GM12878 (cell line): ENCODE measurements at regions not wholly inside any gene's neighbourhood (a gene's known extent, or its start where the extent isn't known, plus 50 kb on each side); places are given as distances from the start of the nearest gene placed in this dataset.

Experiments used
- ATAC-seq: fragments of 200-7000 bp; cut with Tn5 transposase; 3 replicates; pipeline ENCODE4 v1.9.1; 2020; ENCODE audit warnings: mild to moderate bottlenecking, moderate library complexity
- BruUV-seq: library from RNA; stranded (reverse); fragments of 400-500 nt; replicated peaks from 2 replicates; lab custom pipeline; 2021; lab: Mats Ljungman, UMichigan
- CTCF ChIA-PET: fragments of 300-600 bp; sonication (Branson Sonifier 250); formaldehyde crosslinking; extraction: SDS; loops from one replicate; lab custom pipeline; 2021; ENCODE audit warnings: inconsistent platforms; lab: Yijun Ruan, JAX
- POLR2A ChIA-PET: fragments of 350-600 bp; formaldehyde crosslinking; extraction: SDS; loops from one replicate; lab custom pipeline; 2021; ENCODE audit warnings: inconsistent platforms; lab: Charles Lee
- RAD21 ChIA-PET: fragments of 300-600 bp; sonication (Branson Sonifier 250); formaldehyde crosslinking; loops from one replicate; lab custom pipeline; 2023; ENCODE audit warnings: antibody characterized with exemption; ENCODE audit not compliant: unreplicated experiment; lab: Charles Lee
- SMC1A ChIA-PET: fragments of 300-600 bp; sonication (Branson Sonifier 250); formaldehyde crosslinking; loops from one replicate; lab custom pipeline; 2023; ENCODE audit not compliant: unreplicated experiment, uncharacterized antibody; lab: Charles Lee
- DNase-seq: peaks from one replicate; pipeline ENCODE4 v3.0.0-alpha.2; 2011; ENCODE audit warnings: low read depth, low spot score
- FAIRE-seq: peaks from 3 replicates; lab custom pipeline; 2011; peaks lifted over from hg19 to GRCh38; lab: Jason Lieb, UNC
- H2AFZ ChIP-seq: 2 replicates; pipeline ENCODE4 v1.6.0; 2011; ENCODE audit warnings: low read depth, low read length, control low read depth; ENCODE audit not compliant: control insufficient read depth
- H3K27ac ChIP-seq: 2 replicates; pipeline ENCODE4 v1.5.1; 2011; ENCODE audit warnings: control low read depth; ENCODE audit not compliant: control insufficient read depth, insufficient read depth
- H3K27me3 ChIP-seq, 2 experiments: replicated peaks in 1 of 2; 2 replicates each; pipeline versions ENCODE4 v1.6.0 to v1.6.1; 2011; ENCODE audit warnings: low read length in 1 of 2; ENCODE audit not compliant: control insufficient read depth in 2 of 2, insufficient read depth in 2 of 2
- H3K36me3 ChIP-seq, 2 experiments: 2 replicates each; pipeline ENCODE4 v1.5.1; 2011; ENCODE audit warnings: low read length in 1 of 2; ENCODE audit not compliant: control insufficient read depth in 2 of 2, insufficient read depth in 2 of 2
- H3K4me1 ChIP-seq: 2 replicates; pipeline ENCODE4 v1.6.1; 2011; ENCODE audit warnings: mild to moderate bottlenecking, low read length, moderate library complexity, mixed read lengths; ENCODE audit not compliant: control insufficient read depth, insufficient read depth
- H3K4me2 ChIP-seq: 2 replicates; pipeline ENCODE4 v1.6.0; 2011; ENCODE audit warnings: control low read depth; ENCODE audit not compliant: control insufficient read depth, insufficient read depth
- H3K4me3 ChIP-seq: fragments of 200-600 bp; sonication (generic); 2 replicates; pipeline ENCODE4 v1.5.1; 2016
- H3K79me2 ChIP-seq: 2 replicates; pipeline ENCODE4 v1.6.0; 2011; ENCODE audit warnings: low read length; ENCODE audit not compliant: control insufficient read depth, insufficient read depth
- H3K9ac ChIP-seq: 2 replicates; pipeline ENCODE4 v1.8.0; 2011; ENCODE audit warnings: low read length, control low read depth, mixed read lengths; ENCODE audit not compliant: control insufficient read depth, insufficient read depth
- H3K9me3 ChIP-seq: replicated peaks from 3 replicates; pipeline ENCODE4 v1.5.1; 2011; ENCODE audit warnings: mild to moderate bottlenecking, low read length; ENCODE audit not compliant: control insufficient read depth, insufficient read depth
- H4K20me1 ChIP-seq: 2 replicates; pipeline ENCODE4 v1.6.0; 2011; ENCODE audit not compliant: control insufficient read depth, insufficient read depth
- ATF7 ChIP-seq: fragments of 450-650 bp; IDR thresholded peaks from 2 replicates; pipeline ENCODE4 v1.6.1; 2016; ENCODE audit warnings: low read depth, mild to moderate bottlenecking
- CBX3 ChIP-seq: fragments of 200-600 bp; sonication (generic); IDR thresholded peaks from 2 replicates; pipeline ENCODE4 v1.6.1; 2016; ENCODE audit warnings: low read depth, borderline replicate concordance
- CHD4 ChIP-seq: fragments of 200-600 bp; sonication (generic); IDR thresholded peaks from 2 replicates; pipeline ENCODE4 v1.6.1; 2016; ENCODE audit warnings: mild to moderate bottlenecking
- CREB1 ChIP-seq: IDR thresholded peaks from 2 replicates; pipeline ENCODE4 v1.6.1; 2012; ENCODE audit warnings: low read depth, mild to moderate bottlenecking, inconsistent platforms
- EGR1 ChIP-seq, 2 experiments: IDR thresholded peaks; 1 replicate in 1 of 2; 2 replicates in 1 of 2; pipeline ENCODE4 v1.6.1; 2011 to 2012; ENCODE audit warnings: low read depth in 2 of 2, low read length in 2 of 2, borderline replicate concordance in 1 of 2, mild to moderate bottlenecking in 1 of 2, moderate library complexity in 1 of 2
- KAT2A ChIP-seq: conservative IDR thresholded peaks from 2 replicates; pipeline ENCODE4 v1.6.1; 2011; ENCODE audit warnings: low read depth, low read length; ENCODE audit not compliant: control insufficient read depth
- KDM1A ChIP-seq: fragments of 200-600 bp; sonication (generic); IDR thresholded peaks from 2 replicates; pipeline ENCODE4 v1.6.1; 2016; ENCODE audit warnings: borderline replicate concordance
- KLF5 ChIP-seq: fragments of 450-650 bp; IDR thresholded peaks from 2 replicates; pipeline ENCODE4 v1.6.1; 2014; ENCODE audit warnings: mild to moderate bottlenecking; ENCODE audit not compliant: partially characterized antibody
- MEF2A ChIP-seq: IDR thresholded peaks from 2 replicates; pipeline ENCODE4 v1.6.1; 2011; ENCODE audit warnings: low read depth, mild to moderate bottlenecking, low read length, moderate library complexity; ENCODE audit not compliant: insufficient read depth
- NFYB ChIP-seq: IDR thresholded peaks from 2 replicates; pipeline ENCODE4 v1.6.1; 2011; ENCODE audit warnings: low read depth, mild to moderate bottlenecking, low read length, improper control_type of control experiment, moderate library complexity; ENCODE audit not compliant: insufficient read depth
- NR2F1 ChIP-seq: fragments of 450-650 bp; conservative IDR thresholded peaks from 2 replicates; pipeline ENCODE4 v1.6.1; 2017; ENCODE audit warnings: mild to moderate bottlenecking
- POLR2AphosphoS5 ChIP-seq: IDR thresholded peaks from 2 replicates; pipeline ENCODE4 v1.6.1; 2011; ENCODE audit warnings: mild to moderate bottlenecking, low read length, inconsistent platforms
- STAT1 ChIP-seq: fragments of 450-650 bp; conservative IDR thresholded peaks from 2 replicates; pipeline ENCODE4 v1.6.1; 2014; ENCODE audit warnings: antibody characterized with exemption, mild to moderate bottlenecking
- TAF1 ChIP-seq: IDR thresholded peaks from 2 replicates; pipeline ENCODE4 v1.6.1; 2011; ENCODE audit warnings: mild to moderate bottlenecking, low read depth, low read length, borderline replicate concordance
- WRNIP1 ChIP-seq: IDR thresholded peaks from 2 replicates; pipeline ENCODE4 v1.6.1; 2011; ENCODE audit warnings: low read depth, low read length, improper control_type of control experiment, borderline replicate concordance
- WGBS: methylation state at CpG from one replicate; pipeline ENCODE4 v1.1.6; 2016; ENCODE audit warnings: low lambda C conversion rate; ENCODE audit not compliant: insufficient replicate concordance, insufficient coverage; ENCODE audit errors: missing lambda C conversion rate; 5-methylcytosine and 5-hydroxymethylcytosine counted together
- in situ Hi-C: fragments of 300-500 bp; cut with MboI; formaldehyde crosslinking; loops from 9 replicates; pipeline ENCODE4 v1.14.3; 2018; ENCODE audit warnings: mixed read lengths
- intact Hi-C: fragments of 100-400 bp; cut with micrococcal nuclease; formaldehyde crosslinking; loops from one replicate; pipeline ENCODE4 v1.14.2; 2022; ENCODE audit not compliant: unreplicated experiment
- TF ChIP-seq, protein P1 (sequence below): fragments of 450-650 bp; conservative IDR thresholded peaks from 2 replicates; pipeline ENCODE4 v1.6.1; 2017; ENCODE audit warnings: mild to moderate bottlenecking, moderate library complexity
- TF ChIP-seq, protein P2 (sequence below): IDR thresholded peaks from 2 replicates; pipeline ENCODE4 v1.6.1; 2012; ENCODE audit warnings: improper control_type of control experiment, low read depth, low read length; ENCODE audit not compliant: insufficient replicate concordance

DNA sequence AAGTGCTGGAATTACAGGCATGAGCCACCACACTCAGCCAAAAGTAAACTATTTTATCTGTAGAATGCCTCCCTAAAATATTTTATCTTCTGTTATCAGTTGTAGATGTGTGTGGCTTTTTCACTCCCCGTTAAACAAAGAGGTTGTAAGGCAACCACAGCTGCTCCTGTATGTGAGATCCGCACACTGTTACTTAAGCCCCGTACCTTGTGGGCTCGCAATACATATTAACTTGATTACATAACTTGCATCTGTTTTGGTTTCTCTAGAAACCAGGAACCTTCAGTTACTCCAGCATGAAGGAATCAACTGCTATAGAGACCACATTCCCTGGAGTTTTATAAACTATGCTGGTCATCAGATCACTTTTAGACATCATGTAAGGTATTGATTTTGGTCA lies 420.1 kb upstream of the SLC35B3 start:
- CTCF ChIA-PET, result no interaction called here
- H3K27ac ChIP-seq, result no peak overlapping the region
- no peak for DNase-seq
- ATAC-seq, result no peak
- no TSS peak for BruUV-seq
- no peaks in the 10 kb centered on the region for H3K4me1 ChIP-seq
- POLR2A ChIA-PET, result interaction anchor here (0.6 kb wide), 1 partner anchor 462 kb away, joined by 8 read pairs; no protein-coding TSS in a partner anchor
- in situ Hi-C loops (no loop called here), intact Hi-C loops (no loop called here)
- 54% methylated on average over 4 of the region's 4 CpGs for WGBS
- SMC1A ChIA-PET, result no interaction called here
- H2AFZ ChIP-seq, result no peak overlapping the region
- FAIRE-seq, result no peak
- no peak overlapping the region for H3K9ac ChIP-seq
- RAD21 ChIA-PET, result no interaction called here
- no peak overlapping the region for H3K4me3 ChIP-seq
- H3K27me3 ChIP-seq, result no peaks in the 10 kb centered on the region
- no peaks in the 10 kb centered on the region for H3K79me2 ChIP-seq
- TF ChIP-seq KDM1A, result no peak
- TF ChIP-seq ATF7, result no peak
- no peak for TF ChIP-seq WRNIP1
- no peak for TF ChIP-seq MEF2A
- no peak for TF ChIP-seq CHD4
- TF ChIP-seq POLR2AphosphoS5, result no peak
- TF ChIP-seq NFYB, result no peak
- no peak for TF ChIP-seq TAF1
- TF ChIP-seq CBX3, result no peak
- TF ChIP-seq, protein P1, sequence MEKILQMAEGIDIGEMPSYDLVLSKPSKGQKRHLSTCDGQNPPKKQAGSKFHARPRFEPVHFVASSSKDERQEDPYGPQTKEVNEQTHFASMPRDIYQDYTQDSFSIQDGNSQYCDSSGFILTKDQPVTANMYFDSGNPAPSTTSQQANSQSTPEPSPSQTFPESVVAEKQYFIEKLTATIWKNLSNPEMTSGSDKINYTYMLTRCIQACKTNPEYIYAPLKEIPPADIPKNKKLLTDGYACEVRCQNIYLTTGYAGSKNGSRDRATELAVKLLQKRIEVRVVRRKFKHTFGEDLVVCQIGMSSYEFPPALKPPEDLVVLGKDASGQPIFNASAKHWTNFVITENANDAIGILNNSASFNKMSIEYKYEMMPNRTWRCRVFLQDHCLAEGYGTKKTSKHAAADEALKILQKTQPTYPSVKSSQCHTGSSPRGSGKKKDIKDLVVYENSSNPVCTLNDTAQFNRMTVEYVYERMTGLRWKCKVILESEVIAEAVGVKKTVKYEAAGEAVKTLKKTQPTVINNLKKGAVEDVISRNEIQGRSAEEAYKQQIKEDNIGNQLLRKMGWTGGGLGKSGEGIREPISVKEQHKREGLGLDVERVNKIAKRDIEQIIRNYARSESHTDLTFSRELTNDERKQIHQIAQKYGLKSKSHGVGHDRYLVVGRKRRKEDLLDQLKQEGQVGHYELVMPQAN, result no peak
- no peak for TF ChIP-seq NR2F1
- no peak for TF ChIP-seq KLF5
- TF ChIP-seq STAT1, result no peak
- TF ChIP-seq, protein P2, sequence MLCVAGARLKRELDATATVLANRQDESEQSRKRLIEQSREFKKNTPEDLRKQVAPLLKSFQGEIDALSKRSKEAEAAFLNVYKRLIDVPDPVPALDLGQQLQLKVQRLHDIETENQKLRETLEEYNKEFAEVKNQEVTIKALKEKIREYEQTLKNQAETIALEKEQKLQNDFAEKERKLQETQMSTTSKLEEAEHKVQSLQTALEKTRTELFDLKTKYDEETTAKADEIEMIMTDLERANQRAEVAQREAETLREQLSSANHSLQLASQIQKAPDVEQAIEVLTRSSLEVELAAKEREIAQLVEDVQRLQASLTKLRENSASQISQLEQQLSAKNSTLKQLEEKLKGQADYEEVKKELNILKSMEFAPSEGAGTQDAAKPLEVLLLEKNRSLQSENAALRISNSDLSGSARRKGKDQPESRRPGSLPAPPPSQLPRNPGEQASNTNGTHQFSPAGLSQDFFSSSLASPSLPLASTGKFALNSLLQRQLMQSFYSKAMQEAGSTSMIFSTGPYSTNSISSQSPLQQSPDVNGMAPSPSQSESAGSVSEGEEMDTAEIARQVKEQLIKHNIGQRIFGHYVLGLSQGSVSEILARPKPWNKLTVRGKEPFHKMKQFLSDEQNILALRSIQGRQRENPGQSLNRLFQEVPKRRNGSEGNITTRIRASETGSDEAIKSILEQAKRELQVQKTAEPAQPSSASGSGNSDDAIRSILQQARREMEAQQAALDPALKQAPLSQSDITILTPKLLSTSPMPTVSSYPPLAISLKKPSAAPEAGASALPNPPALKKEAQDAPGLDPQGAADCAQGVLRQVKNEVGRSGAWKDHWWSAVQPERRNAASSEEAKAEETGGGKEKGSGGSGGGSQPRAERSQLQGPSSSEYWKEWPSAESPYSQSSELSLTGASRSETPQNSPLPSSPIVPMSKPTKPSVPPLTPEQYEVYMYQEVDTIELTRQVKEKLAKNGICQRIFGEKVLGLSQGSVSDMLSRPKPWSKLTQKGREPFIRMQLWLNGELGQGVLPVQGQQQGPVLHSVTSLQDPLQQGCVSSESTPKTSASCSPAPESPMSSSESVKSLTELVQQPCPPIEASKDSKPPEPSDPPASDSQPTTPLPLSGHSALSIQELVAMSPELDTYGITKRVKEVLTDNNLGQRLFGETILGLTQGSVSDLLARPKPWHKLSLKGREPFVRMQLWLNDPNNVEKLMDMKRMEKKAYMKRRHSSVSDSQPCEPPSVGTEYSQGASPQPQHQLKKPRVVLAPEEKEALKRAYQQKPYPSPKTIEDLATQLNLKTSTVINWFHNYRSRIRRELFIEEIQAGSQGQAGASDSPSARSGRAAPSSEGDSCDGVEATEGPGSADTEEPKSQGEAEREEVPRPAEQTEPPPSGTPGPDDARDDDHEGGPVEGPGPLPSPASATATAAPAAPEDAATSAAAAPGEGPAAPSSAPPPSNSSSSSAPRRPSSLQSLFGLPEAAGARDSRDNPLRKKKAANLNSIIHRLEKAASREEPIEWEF, result no peak
- TF ChIP-seq CREB1, result no peak
- no peak for TF ChIP-seq KAT2A
- no peak for TF ChIP-seq EGR1 (IDR thresholded peaks at IDR 0.05; ENCODE audit: borderline replicate concordance in 1 of 2, low read depth in 2 of 2, low read length in 2 of 2)
- no peaks in the 10 kb centered on the region for H3K36me3 ChIP-seq
- H3K4me2 ChIP-seq, result no peak overlapping the region
- no peaks in the 10 kb centered on the region for H4K20me1 ChIP-seq
- no peaks in the 10 kb centered on the region for H3K9me3 ChIP-seq
